ENCODE measurements at regions not wholly inside any gene's neighbourhood (a gene's known extent, or its start where the extent isn't known, plus 50 kb on each side); places are given as distances from the start of the nearest gene placed in this dataset.

DNA sequence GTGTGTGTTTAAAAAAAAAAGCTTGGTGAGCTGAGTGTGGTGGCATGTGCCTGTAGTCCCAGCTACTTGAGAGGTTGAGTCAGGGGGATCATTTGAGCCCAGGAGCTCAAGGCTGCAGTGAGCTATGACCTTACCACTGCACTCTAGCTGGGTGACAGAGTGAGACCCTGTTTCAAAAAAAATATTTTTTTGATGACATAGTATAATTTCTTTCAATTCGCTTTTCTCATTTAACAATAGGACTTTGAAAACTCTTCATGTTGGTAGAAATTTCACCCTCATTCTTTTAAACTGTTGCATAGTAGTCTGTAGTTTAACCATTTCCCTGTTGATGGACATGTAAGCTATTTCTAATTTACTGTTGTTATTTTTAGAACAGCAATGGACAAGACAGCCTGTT, 55.7 kb upstream of the EXOC6 start:
- TF ChIP-seq EP300 (IDR thresholded peaks at IDR 0.05; ENCODE audit: borderline replicate concordance in 1 of 2, low read depth in 2 of 2, low read length in 2 of 2), result no peak
- TF ChIP-seq RAD21 (IDR thresholded peaks at IDR 0.05 in 1 of 2, conservative IDR thresholded peaks at IDR 0.05 in 1 of 2; ENCODE audit: low read depth in 2 of 2, low read length in 2 of 2), result no peak
- TF ChIP-seq CREB1 (IDR thresholded peaks at IDR 0.05), result no peak
- Histone ChIP-seq H4K20me1 (replicated peaks in 1 of 2; ENCODE audit: control insufficient read depth in 1 of 2, insufficient read depth in 2 of 2, low read length in 2 of 2) (no peaks in the 10 kb centered on the region), H3K4me2 (ENCODE audit: insufficient read depth in 1 of 2, low read depth in 2 of 2, low read length in 2 of 2) (no peak overlapping the region), H3K23me2 (ENCODE audit: low read depth, low read length) (no peaks in the 10 kb centered on the region), H4K91ac (replicated peaks; ENCODE audit: insufficient read length, low read length) (no peak overlapping the region), H3K36me3 (ENCODE audit: control insufficient read depth in 2 of 4, insufficient read depth in 4 of 4, low read length in 3 of 4) (no peaks in the 10 kb centered on the region), H2AFZ (ENCODE audit: low read length) (no peak overlapping the region), H3K9me3 (ENCODE audit: insufficient read depth in 2 of 2, low read depth in 1 of 2, low read length in 1 of 2) (no peaks in the 10 kb centered on the region; a peak in 1 of 4 replicates), H2BK5ac (ENCODE audit: low read depth, low read length) (no peak overlapping the region), H3K23ac (ENCODE audit: insufficient read length) (no peak overlapping the region), H3K27me3 (replicated peaks in 1 of 4; ENCODE audit: control insufficient read depth in 3 of 4, extremely low read depth in 1 of 4, insufficient read depth in 3 of 4, low read length in 3 of 4) (no peaks in the 10 kb centered on the region; a peak in 1 of 7 replicates), H2BK12ac (ENCODE audit: low read depth, low read length) (no peak overlapping the region), H3K9ac (replicated peaks in 1 of 4; ENCODE audit: extremely low read depth in 1 of 4, low read depth in 3 of 4, low read length in 3 of 4) (no peak overlapping the region), H3K79me2 (ENCODE audit: control insufficient read depth in 1 of 2, insufficient read depth in 2 of 2, low read length in 2 of 2) (no peaks in the 10 kb centered on the region), H2BK15ac (ENCODE audit: low read length) (no peak overlapping the region), H4K8ac (ENCODE audit: extremely low read depth, insufficient read depth, low read length) (no peak overlapping the region), H2BK20ac (ENCODE audit: low read length) (no peak overlapping the region), H3K4ac (replicated peaks; ENCODE audit: insufficient read length, low read depth, low read length) (no peak overlapping the region), H4K5ac (ENCODE audit: insufficient read length, low read depth, low read length) (no peak overlapping the region), H2AK5ac (ENCODE audit: low read depth, low read length) (no peak overlapping the region), H2BK120ac (replicated peaks; ENCODE audit: low read depth, low read length) (no peak overlapping the region), H3K4me3 (ENCODE audit: extremely low read depth in 1 of 4, insufficient read depth in 2 of 4, low read depth in 3 of 4, low read length in 4 of 4) (no peak overlapping the region), H3K18ac (ENCODE audit: extremely low read depth, low read length) (no peak overlapping the region), H3K27ac (ENCODE audit: low read depth, low read length) (no peak overlapping the region), H3K4me1 (replicated peaks in 1 of 4; ENCODE audit: control insufficient read depth in 3 of 4, insufficient read depth in 4 of 4, low read length in 3 of 4) (peaks cover 0 to 13% (median 8%) of the 10 kb centered on the region in 4 experiments; a peak in 4 of 7 replicates), H3K56ac (replicated peaks; ENCODE audit: insufficient read length, low read depth, low read length) (no peak overlapping the region), H3K79me1 (ENCODE audit: low read depth, low read length) (no peaks in the 10 kb centered on the region), H3K14ac (ENCODE audit: insufficient read length) (no peak overlapping the region)
- 88% methylated on average over 1 of the region's 1 CpG; no CpG with 5 or more reads in 1 of the 2 experiments for WGBS, 2 experiments (ENCODE audit: extremely low coverage in 1 of 2, insufficient coverage in 1 of 2, insufficient read length in 1 of 2, insufficient replicate concordance in 2 of 2, low coverage in 1 of 2, low lambda C conversion rate in 2 of 2, missing lambda C conversion rate in 1 of 2)
- ChIA-PET CTCF (ENCODE audit: partially characterized antibody) (interaction anchor here (0.7 to 1.5 kb wide), 2 partner anchors 10 to 82 kb away, joined by 3 to 4 read pairs; no protein-coding TSS in a partner anchor), POLR2A (ENCODE audit: partially characterized antibody) (interaction anchor here (1.4 kb wide), 1 partner anchor 12 kb away, joined by 3 read pairs; no protein-coding TSS in a partner anchor)
- DNase-seq (ENCODE audit: low read depth in 1 of 2, low spot score in 2 of 2) (no peak), FAIRE-seq (no peak)

Data from H1 (cell line).